ENCODE measurements at regions not wholly inside any gene's neighbourhood (a gene's known extent, or its start where the extent isn't known, plus 50 kb on each side); places are given as distances from the start of the nearest gene placed in this dataset.
"Not testable (repeated sequence)": the region's sequence is repeated elsewhere in the genome, so short reads cannot be mapped to it uniquely, and the experiment has no call there.

GRCh38 chr10:44745920-44746319, 165.2 kb upstream of the TMEM72 start:
- Histone ChIP-seq H3K27me3 (ENCODE audit: control insufficient read depth in 5 of 5, insufficient read depth in 4 of 5, low read length in 5 of 5) (no peaks in the 10 kb centered on the region), H3K27ac (ENCODE audit: low read depth, low read length) (no peak overlapping the region), H3K4me1 (ENCODE audit: control insufficient read depth in 5 of 5, insufficient read depth in 5 of 5, low read length in 5 of 5) (peaks cover 0 to 2% (median 0%) of the 10 kb centered on the region in 5 donors), H3K9me3 (ENCODE audit: control insufficient read depth in 5 of 5, low read length in 5 of 5) (peaks cover 0 to 5% (median 0%) of the 10 kb centered on the region in 5 donors), H3K9ac (ENCODE audit: low read length in 5 of 5) (no peak overlapping the region), H3K36me3 (ENCODE audit: control insufficient read depth in 5 of 5, insufficient read depth in 5 of 5, low read length in 5 of 5) (no peaks in the 10 kb centered on the region), H3K4me3 (ENCODE audit: low read depth in 1 of 5, low read length in 5 of 5) (no peak overlapping the region)

GRCh38 chr10:44747593-44748172, 163.5 kb upstream of the TMEM72 start:
- no peaks in the 10 kb centered on the region for H3K36me3 ChIP-seq (ENCODE audit: control insufficient read depth in 5 of 5, insufficient read depth in 5 of 5, low read length in 5 of 5)
- H3K4me1 ChIP-seq (ENCODE audit: control insufficient read depth in 5 of 5, insufficient read depth in 5 of 5, low read length in 5 of 5), result peaks cover 0 to 2% (median 0%) of the 10 kb centered on the region in 5 donors
- peaks cover 0 to 5% (median 0%) of the 10 kb centered on the region in 5 donors for H3K9me3 ChIP-seq (ENCODE audit: control insufficient read depth in 5 of 5, low read length in 5 of 5)
- no peak overlapping the region for H3K4me3 ChIP-seq (ENCODE audit: low read depth in 1 of 5, low read length in 5 of 5)
- no peak overlapping the region for H3K9ac ChIP-seq (ENCODE audit: low read length in 5 of 5)
- H3K27me3 ChIP-seq (ENCODE audit: control insufficient read depth in 5 of 5, insufficient read depth in 4 of 5, low read length in 5 of 5), result no peaks in the 10 kb centered on the region
- H3K27ac ChIP-seq (ENCODE audit: low read depth, low read length), result no peak overlapping the region

GRCh38 chr10:44749151-44749550, 162.0 kb upstream of the TMEM72 start:
- Histone ChIP-seq H3K27ac (ENCODE audit: low read depth, low read length) (no peak overlapping the region), H3K27me3 (ENCODE audit: control insufficient read depth in 5 of 5, insufficient read depth in 4 of 5, low read length in 5 of 5) (no peaks in the 10 kb centered on the region), H3K36me3 (ENCODE audit: control insufficient read depth in 5 of 5, insufficient read depth in 5 of 5, low read length in 5 of 5) (no peaks in the 10 kb centered on the region), H3K9me3 (ENCODE audit: control insufficient read depth in 5 of 5, low read length in 5 of 5) (peaks cover 0 to 5% (median 0%) of the 10 kb centered on the region in 5 donors), H3K9ac (ENCODE audit: low read length in 5 of 5) (no peak overlapping the region), H3K4me3 (ENCODE audit: low read depth in 1 of 5, low read length in 5 of 5) (no peak overlapping the region), H3K4me1 (ENCODE audit: control insufficient read depth in 5 of 5, insufficient read depth in 5 of 5, low read length in 5 of 5) (peaks cover 0 to 2% (median 0%) of the 10 kb centered on the region in 5 donors)

DNA sequence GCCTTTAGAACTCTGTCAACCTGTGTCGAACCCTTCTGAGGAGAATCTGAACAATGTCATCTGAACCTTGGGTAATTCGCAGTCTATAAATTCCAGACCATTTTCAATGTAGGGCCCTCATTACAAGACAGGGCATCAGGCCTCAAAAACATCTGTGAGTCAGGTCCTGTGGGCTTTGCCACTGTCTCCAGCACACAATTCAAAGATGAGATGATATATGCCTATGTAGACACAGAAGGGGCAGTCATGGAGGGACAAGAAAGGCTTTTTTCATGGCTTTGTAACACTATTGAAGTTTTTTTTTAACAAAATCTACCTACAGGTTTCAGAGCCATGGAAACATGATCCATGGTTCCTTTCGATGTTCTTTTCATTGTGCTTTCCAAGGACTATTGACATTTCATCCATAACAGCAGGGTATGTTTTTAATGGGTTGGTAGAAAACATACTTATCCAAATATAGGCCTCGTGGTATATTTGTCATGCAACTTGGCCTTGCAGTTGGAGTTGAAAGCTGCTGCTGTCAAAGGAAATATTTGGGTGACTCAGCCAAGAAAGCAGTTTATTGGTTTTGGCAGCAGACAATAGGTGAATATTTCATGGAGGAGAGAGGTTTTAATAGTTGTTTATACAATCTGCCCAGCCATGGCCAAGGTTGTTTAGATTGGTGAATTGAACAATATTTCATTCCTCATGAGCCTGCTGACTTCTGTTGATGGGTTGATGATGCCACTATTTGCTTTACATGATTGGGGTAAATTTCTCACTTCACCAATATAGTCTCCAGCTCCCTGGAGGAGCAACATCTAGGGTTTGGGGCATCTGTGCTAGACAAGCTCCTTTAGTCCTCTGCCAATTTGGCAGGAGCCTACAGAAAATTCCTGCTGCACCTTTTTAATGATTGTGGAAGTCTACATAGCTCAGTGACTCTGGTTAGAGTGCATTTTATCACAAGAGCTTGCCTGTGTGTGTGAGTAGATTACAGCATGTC, 158.4 kb upstream of the TMEM72 start:
- Histone ChIP-seq H3K4me1 (ENCODE audit: control insufficient read depth in 5 of 5, insufficient read depth in 5 of 5, low read length in 5 of 5) (no peaks in the 10 kb centered on the region), H3K9ac (ENCODE audit: low read length in 5 of 5) (no peak overlapping the region), H3K27me3 (ENCODE audit: control insufficient read depth in 5 of 5, insufficient read depth in 4 of 5, low read length in 5 of 5) (peaks cover 0 to 4% (median 0%) of the 10 kb centered on the region in 5 donors), H3K9me3 (ENCODE audit: control insufficient read depth in 5 of 5, low read length in 5 of 5) (peaks cover 0 to 5% (median 0%) of the 10 kb centered on the region in 5 donors), H3K27ac (ENCODE audit: low read depth, low read length) (no peak overlapping the region), H3K36me3 (ENCODE audit: control insufficient read depth in 5 of 5, insufficient read depth in 5 of 5, low read length in 5 of 5) (no peaks in the 10 kb centered on the region), H3K4me3 (ENCODE audit: low read depth in 1 of 5, low read length in 5 of 5) (no peak overlapping the region)

DNA sequence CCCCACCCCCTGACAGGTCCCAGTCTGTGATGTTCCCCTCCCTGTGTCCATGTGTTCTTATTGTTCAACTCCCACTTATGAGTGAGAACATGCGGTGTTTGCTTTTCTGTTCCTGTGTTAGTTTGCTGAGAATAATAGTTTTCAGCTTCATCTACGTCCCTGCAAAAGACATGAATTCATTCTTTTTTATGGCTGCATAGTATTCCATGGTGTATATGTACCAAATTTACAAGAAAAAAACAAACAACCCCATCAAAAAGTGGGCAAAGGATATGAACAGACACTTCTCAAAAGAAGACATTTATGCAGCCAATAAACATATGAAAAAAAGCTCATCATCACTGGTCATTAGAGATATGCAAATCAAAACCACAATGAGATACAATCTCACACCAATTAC, 156.8 kb upstream of the TMEM72 start:
- H3K9me3 ChIP-seq (ENCODE audit: control insufficient read depth in 5 of 5, low read length in 5 of 5); H3K36me3 ChIP-seq (ENCODE audit: control insufficient read depth in 5 of 5, insufficient read depth in 5 of 5, low read length in 5 of 5); H3K4me3 ChIP-seq (ENCODE audit: low read depth in 1 of 5, low read length in 5 of 5); H3K9ac ChIP-seq (ENCODE audit: low read length in 5 of 5); H3K27ac ChIP-seq (ENCODE audit: low read depth, low read length); H3K4me1 ChIP-seq (ENCODE audit: control insufficient read depth in 5 of 5, insufficient read depth in 5 of 5, low read length in 5 of 5); H3K27me3 ChIP-seq (ENCODE audit: control insufficient read depth in 5 of 5, insufficient read depth in 4 of 5, low read length in 5 of 5): not testable (repeated sequence)

GRCh38 chr10:44755481-44755880, 155.7 kb upstream of the TMEM72 start:
- no peak overlapping the region for H3K27ac ChIP-seq (ENCODE audit: low read depth, low read length)
- H3K36me3 ChIP-seq (ENCODE audit: control insufficient read depth in 5 of 5, insufficient read depth in 5 of 5, low read length in 5 of 5), result no peaks in the 10 kb centered on the region
- H3K27me3 ChIP-seq (ENCODE audit: control insufficient read depth in 5 of 5, insufficient read depth in 4 of 5, low read length in 5 of 5), result peaks cover 0 to 4% (median 0%) of the 10 kb centered on the region in 5 donors
- H3K4me3 ChIP-seq (ENCODE audit: low read depth in 1 of 5, low read length in 5 of 5), result no peak overlapping the region
- H3K4me1 ChIP-seq (ENCODE audit: control insufficient read depth in 5 of 5, insufficient read depth in 5 of 5, low read length in 5 of 5), result no peaks in the 10 kb centered on the region
- H3K9ac ChIP-seq (ENCODE audit: low read length in 5 of 5), result no peak overlapping the region
- H3K9me3 ChIP-seq (ENCODE audit: control insufficient read depth in 5 of 5, low read length in 5 of 5), result no peaks in the 10 kb centered on the region

DNA sequence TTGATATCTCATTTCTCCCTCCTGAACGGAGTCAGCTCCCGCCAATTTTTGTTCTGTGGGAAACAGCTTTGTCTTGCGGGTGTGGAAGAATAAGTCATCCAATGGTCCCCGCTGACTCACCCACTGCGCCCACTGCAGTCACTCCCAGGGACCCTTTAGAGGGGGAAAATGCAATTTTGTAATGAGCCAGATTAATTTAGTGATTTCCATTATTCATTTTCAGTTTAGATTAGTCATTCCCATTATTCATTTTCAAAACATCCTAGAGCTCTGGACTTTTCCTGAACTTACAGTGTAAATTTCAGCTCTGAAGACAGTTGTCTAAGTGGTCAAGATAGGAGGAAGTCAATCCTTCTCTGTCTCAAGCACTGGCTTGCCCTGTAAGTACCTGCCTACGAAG, 154.9 kb upstream of the TMEM72 start:
- Histone ChIP-seq H3K9ac (ENCODE audit: low read length in 5 of 5) (no peak overlapping the region), H3K36me3 (ENCODE audit: control insufficient read depth in 5 of 5, insufficient read depth in 5 of 5, low read length in 5 of 5) (no peaks in the 10 kb centered on the region), H3K27ac (ENCODE audit: low read depth, low read length) (no peak overlapping the region), H3K9me3 (ENCODE audit: control insufficient read depth in 5 of 5, low read length in 5 of 5) (no peaks in the 10 kb centered on the region), H3K27me3 (ENCODE audit: control insufficient read depth in 5 of 5, insufficient read depth in 4 of 5, low read length in 5 of 5) (peaks cover 0 to 4% (median 0%) of the 10 kb centered on the region in 5 donors), H3K4me3 (ENCODE audit: low read depth in 1 of 5, low read length in 5 of 5) (no peak overlapping the region), H3K4me1 (ENCODE audit: control insufficient read depth in 5 of 5, insufficient read depth in 5 of 5, low read length in 5 of 5) (no peaks in the 10 kb centered on the region)

DNA sequence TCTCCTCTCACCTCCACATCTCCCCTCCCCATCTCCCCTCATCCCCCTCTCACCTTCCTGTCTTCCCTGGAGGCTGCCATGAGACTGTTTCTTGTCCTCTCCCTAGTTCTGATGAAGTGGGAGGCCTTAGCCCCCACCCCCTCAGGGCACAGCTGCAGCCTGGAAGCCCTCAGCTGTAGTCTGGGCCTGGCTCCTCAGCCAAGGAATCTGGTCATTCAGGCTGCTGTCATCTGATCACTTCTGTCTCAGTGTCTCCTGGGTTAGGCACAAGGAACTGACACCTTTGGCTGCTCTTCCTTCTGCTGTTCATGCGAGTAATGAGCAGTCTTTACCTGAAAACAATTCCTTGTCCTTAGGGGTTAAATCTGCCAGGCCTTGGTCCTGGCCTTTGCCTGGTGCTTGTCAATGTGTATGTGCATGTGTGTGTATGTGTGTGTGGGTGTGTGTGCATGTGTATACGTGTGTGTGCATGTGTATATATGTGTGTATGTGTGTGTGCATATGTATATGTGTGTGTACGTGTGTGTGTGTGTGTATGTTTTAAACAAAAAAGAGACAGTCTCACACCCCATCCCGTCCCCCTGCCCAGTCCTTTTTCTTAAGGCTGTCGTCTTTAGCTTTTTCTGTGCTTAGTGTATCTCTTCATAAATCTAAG, 153.5 kb upstream of the TMEM72 start:
- Histone ChIP-seq H3K9me3 (ENCODE audit: control insufficient read depth in 5 of 5, low read length in 5 of 5) (no peaks in the 10 kb centered on the region), H3K27me3 (ENCODE audit: control insufficient read depth in 5 of 5, insufficient read depth in 4 of 5, low read length in 5 of 5) (peaks cover 0 to 4% (median 0%) of the 10 kb centered on the region in 5 donors), H3K4me3 (ENCODE audit: low read depth in 1 of 5, low read length in 5 of 5) (no peak overlapping the region), H3K9ac (ENCODE audit: low read length in 5 of 5) (no peak overlapping the region), H3K27ac (ENCODE audit: low read depth, low read length) (no peak overlapping the region), H3K36me3 (ENCODE audit: control insufficient read depth in 5 of 5, insufficient read depth in 5 of 5, low read length in 5 of 5) (no peaks in the 10 kb centered on the region), H3K4me1 (ENCODE audit: control insufficient read depth in 5 of 5, insufficient read depth in 5 of 5, low read length in 5 of 5) (no peaks in the 10 kb centered on the region)

- no peak overlapping the region for H3K27ac ChIP-seq (ENCODE audit: low read depth, low read length)
- peaks cover 0 to 3% (median 0%) of the 10 kb centered on the region in 5 donors for H3K4me1 ChIP-seq (ENCODE audit: control insufficient read depth in 5 of 5, insufficient read depth in 5 of 5, low read length in 5 of 5)
- peaks cover 0 to 4% (median 0%) of the 10 kb centered on the region in 5 donors for H3K27me3 ChIP-seq (ENCODE audit: control insufficient read depth in 5 of 5, insufficient read depth in 4 of 5, low read length in 5 of 5)
- H3K9me3 ChIP-seq (ENCODE audit: control insufficient read depth in 5 of 5, low read length in 5 of 5), result no peaks in the 10 kb centered on the region
- H3K9ac ChIP-seq (ENCODE audit: low read length in 5 of 5), result no peak overlapping the region
- no peak overlapping the region for H3K4me3 ChIP-seq (ENCODE audit: low read depth in 1 of 5, low read length in 5 of 5)
- no peaks in the 10 kb centered on the region for H3K36me3 ChIP-seq (ENCODE audit: control insufficient read depth in 5 of 5, insufficient read depth in 5 of 5, low read length in 5 of 5)
These were observed 152.0 kb upstream of the TMEM72 start for GRCh38 chr10:44759122-44759521.

- Histone ChIP-seq H3K9me3 (ENCODE audit: control insufficient read depth in 5 of 5, low read length in 5 of 5) (no peaks in the 10 kb centered on the region), H3K4me3 (ENCODE audit: low read depth in 1 of 5, low read length in 5 of 5) (no peak overlapping the region), H3K36me3 (ENCODE audit: control insufficient read depth in 5 of 5, insufficient read depth in 5 of 5, low read length in 5 of 5) (no peaks in the 10 kb centered on the region), H3K27me3 (ENCODE audit: control insufficient read depth in 5 of 5, insufficient read depth in 4 of 5, low read length in 5 of 5) (peaks cover 0 to 4% (median 0%) of the 10 kb centered on the region in 5 donors), H3K9ac (ENCODE audit: low read length in 5 of 5) (no peak overlapping the region), H3K4me1 (ENCODE audit: control insufficient read depth in 5 of 5, insufficient read depth in 5 of 5, low read length in 5 of 5) (peaks cover 0 to 12% (median 5%) of the 10 kb centered on the region in 5 donors), H3K27ac (ENCODE audit: low read depth, low read length) (no peak overlapping the region)
These were observed 150.6 kb upstream of the TMEM72 start for GRCh38 chr10:44760513-44760912.
